ENCODE measurements at regions not wholly inside any gene's neighbourhood (a gene's known extent, or its start where the extent isn't known, plus 50 kb on each side); places are given as distances from the start of the nearest gene placed in this dataset.

DNA sequence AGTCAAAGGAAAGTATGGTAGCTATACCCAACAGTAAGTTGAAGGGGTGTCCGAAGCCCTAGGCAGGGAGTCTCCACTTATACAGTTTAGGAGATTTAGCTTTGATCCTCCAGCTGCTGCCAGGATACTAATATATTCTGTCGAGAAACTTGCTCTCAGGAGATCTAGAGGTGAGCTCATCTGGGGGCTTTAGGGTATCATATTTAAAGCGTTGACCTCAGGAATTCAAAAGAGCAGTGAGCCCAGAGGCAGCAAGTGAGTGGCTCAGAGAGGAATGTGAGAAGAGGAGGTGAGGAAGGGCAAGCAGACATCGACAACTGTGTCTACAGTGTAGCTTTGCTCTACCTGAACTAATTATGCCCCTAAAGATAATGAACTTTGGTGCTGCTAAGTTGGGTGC lies 245.1 kb upstream of the LRTM1 start:
- DNase-seq = no peak

DNA sequence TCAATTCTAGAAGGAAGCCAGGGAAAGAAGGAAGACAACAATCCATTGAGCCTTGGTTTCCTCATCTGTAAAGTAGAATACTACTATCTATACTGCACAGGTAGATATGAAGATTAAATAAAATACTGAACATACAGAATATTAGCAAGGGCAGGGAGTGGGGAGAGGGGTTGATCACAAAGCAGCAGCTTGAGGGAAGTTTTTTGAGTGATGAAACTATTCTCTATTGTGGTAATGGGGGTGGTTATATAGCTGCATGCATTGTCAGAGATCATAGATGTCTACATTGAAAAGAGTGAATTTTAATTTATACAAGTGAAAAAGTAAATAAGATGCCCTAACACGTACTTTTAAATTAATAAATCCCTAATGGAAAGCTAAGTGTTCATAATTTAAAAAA lies 242.6 kb upstream of the LRTM1 start:
- DNase-seq = no peak

DNA sequence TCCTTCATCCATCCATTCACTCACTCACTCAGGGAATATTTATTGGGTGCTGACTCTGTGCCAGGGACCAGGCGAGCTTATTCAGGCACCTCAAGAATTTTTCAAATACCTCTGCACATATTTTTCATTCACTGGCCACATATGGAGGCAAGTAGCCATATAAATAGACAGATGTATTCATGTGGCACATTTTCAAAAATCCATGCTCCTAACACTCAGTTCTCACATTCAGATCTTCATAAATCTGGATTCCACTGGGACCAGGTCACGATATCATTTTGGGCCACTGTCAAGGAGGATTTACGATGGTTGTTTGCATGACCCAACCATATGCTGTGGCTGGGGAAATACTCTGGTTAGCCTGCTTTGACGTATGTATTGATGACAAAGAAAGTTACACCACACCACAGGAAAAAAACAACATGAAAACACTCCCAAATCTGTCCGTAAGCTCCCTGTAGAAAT lies 241.8 kb upstream of the LRTM1 start:
- DNase-seq = no peak

DNA sequence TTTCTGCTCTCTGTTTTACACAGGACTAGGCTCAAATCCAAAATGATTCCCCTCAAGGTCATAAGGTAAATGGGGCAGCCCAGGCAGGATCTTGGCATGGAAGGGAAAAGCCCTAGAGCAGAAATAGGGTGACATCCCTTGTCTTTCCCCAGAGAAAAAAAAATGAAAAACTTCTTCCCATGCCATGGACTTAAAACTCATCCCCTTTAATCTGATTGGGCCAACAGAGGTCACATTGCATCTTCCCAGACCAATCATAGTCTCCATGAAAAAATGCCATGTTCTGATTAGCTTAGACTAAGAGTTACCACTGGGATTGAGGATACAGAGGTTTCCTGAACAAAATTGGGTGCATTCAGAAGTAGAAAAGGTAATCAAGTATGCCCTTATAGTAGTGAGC lies 241.3 kb upstream of the LRTM1 start:
- no peak for DNase-seq

DNA sequence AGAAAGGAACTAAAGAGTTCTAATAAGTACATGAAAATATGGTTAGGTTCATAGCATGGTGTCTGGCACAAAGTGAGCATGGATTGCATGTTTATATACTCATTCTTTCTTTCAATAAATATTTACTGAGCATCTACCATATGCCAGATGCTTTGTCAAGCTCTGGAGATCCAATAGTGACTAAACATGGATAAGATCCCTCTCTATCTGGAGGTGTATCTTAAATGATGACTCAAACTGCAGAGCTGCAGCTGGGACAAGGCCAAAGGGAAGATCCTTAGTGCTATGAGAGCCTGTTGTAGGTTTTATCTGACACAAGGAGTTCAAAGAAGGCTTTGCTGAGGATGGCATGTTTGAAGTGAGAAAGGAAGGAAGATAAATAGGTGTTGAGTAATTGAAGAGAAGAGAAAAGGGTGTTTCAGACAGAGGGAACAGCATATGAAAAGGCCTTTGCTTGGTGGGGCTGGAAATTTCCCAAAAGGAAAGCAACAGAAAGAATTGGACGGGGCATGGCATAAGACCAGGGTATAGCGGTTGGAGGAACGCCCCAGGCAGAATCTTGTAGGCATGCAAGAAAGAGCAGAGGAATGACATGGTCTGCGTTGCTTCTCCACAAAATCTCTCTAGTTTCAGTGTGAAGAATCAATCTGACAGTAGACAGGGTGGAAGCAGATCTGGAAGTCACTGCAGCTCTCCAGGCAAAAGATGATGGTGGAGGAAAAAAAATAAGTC lies 239.9 kb upstream of the LRTM1 start:
- DNase-seq = no peak

DNA sequence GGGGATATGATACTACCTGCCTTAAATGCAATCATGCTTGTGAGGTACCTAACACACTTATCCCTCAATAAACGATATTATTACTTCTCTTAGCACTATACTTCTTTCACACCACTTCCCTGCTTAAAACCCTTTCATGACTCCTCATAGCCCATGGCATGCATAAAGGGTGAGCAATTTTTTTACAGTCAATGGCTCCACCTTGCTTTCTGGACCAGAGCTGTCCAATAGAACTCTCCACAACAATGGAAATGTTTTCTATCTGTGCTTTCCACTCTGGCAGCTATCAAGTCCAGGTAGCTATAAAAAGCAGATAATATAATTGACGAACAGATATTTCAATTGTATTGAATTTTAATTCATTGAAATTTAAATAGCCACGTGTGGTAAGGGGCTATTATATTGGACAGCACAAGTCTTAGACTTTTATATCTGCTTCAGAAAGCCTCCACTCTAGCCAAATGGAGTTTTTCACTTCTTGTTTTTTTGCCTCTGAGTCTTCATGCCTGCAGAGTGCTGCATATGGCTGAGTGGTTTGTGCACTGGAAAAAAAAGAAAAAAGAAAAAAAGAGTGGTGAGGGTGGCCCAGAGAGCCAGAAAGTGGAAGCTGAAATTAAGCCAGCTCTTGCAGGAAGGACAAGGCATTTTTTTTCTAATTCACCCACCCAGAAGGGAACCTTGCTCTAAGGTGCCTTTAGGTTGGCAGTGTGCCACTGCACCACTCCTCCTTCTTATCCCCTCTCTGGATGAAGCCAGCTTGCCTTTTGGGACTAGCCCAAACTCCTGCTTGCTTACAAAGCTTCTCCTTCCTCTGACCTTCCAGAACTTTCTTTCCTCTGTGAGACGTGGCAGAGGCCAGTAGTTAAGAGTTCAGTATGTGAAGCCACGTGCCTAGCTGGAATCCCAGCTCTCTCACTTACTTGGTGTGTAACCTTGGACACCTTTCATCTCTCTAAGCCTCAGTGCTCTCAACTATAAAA lies 239.0 kb upstream of the LRTM1 start:
- no peak for DNase-seq

DNA sequence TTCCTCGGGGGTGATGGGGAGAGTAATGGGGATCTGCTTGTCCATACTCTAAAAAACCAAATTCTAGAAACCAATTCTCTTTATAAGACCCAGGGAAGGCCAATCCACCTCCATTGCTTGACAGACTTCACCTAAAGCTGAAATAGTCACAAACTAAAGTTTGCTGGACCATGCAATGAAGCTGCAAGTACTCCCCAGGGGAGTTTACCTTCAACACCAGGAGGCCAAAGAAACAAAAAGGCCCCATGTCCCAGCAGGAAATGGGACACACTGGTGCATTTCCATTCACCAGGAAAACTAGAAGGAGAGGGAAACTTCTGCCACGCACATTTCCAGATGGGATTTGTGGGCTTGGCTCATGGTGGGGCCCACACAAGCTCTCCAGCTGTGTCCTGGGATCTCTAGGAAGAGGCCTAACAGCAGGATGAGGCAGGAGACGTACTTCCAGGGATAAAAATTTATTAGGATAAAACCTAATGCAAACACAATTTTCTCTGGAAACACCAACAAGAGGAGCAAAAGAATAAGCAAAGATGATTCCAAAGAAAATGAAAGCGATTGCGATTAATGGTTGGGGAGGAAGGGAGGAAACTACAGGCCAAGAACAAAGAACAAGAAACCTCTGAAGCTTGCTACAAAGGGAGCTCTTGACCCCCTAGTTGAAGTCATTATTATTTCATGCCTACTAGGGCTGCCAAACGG lies 238.0 kb upstream of the LRTM1 start:
- DNase-seq = no peak

DNA sequence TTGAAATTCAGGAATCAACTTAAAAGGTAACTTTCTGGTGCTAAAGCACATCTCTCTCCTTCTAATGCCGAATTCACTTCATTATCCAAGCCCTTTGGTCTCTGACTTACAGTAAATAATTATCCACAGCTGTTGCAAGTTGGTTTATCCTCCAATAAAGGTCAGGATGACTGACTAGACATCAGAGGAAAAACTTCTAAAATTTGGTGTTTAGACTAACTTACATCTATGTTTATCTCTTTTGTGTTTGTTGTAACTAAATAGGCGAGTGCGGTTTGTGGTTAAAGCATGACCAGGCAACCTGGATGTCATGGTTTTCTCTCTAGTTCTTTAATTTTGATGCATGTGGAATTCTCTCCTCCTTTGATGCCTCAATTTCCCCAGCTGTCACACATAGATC lies 237.4 kb upstream of the LRTM1 start:
- DNase-seq = no peak

DNA sequence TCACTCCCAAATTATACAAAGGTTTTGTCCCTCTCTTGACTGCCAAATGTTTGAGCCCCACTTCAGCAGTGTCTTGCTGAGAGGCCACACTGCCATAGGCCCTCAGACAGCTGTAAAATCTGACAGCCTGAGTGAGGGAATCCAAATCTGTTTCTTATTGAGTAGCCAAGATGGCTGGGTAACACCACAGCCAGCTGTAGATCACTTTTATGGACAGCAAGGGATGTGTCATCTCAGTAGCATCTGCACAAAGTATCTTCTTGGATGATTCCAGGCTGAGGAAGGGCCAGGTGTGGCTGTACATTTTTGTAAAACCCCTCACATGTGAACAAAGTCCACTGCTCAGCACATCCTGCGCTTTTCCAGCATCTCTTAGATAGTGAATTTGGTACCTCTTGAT lies 237.0 kb upstream of the LRTM1 start:
- DNase-seq = no peak

DNA sequence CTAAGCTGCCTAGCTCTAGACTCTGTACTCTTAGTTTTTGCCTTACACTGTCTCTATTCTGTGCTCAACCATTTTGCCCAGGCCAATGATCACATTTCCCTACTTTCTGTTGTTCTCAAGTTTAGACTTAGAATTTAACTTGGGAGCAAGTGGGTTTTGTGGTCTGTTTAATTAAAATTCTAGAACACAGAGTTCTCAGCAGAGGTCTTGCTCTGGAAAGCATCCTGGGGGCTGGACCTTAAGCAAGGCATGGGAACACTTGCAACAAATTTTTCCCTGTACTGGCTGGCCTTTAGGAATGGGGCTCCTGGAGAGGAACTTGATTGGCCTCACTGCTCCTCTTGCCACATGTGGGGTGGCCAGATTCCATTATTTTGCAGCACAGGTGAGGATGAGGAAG lies 236.3 kb upstream of the LRTM1 start:
- DNase-seq = no peak

DNA sequence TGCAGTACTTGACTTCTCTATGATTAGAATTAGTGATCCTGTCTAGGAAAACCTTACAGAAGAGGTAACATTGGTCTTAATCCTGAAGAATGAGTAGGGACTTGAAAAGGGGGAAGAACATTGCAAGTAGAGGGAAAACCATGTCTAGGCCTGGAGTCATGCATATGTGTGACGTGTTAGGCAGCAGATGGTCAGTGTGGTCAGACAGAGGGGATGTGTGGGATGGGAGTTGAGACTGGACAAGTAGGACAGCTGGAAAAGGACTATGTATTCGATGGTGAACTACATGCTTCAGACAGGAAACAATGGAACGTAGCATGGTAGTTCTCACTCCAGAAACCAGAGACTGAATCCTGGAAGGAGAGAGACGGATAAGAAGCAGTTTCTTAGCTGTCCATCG lies 235.6 kb upstream of the LRTM1 start:
- DNase-seq = no peak

DNA sequence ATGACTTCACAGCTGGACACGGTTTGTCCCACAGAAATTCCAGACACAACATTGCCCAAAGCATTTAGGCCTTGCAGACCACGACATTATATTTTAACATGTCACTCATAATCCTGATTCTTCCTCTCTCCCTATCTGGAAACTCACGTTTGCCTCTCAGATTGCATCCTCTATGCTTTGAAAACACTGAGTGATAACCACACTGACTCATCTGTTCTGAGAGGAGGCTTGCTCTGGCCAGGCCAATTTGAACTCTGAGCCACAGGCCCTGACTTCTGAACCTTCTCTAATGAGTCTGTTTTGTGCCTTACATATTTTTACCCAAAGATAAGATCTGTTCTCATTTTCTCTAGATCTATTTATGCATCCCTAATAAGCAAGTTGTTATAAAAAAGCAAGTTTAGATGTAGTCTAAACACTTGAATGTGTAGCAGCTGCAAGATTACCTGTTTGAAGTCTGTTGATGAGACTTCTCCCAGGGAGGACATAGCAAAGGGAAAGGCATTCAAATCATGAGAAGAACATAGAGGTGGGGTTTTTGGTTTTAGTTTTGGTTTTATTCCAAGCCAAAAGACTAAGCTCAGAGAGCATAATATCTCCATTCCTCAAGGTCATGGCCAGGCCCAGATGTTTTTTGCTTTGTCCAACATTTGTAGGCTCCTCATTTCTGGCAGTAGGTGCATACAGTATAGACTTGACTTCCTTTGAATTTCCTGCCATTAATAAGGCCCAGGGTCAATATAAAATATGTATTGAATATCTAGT lies 234.4 kb upstream of the LRTM1 start:
- DNase-seq = no peak

DNA sequence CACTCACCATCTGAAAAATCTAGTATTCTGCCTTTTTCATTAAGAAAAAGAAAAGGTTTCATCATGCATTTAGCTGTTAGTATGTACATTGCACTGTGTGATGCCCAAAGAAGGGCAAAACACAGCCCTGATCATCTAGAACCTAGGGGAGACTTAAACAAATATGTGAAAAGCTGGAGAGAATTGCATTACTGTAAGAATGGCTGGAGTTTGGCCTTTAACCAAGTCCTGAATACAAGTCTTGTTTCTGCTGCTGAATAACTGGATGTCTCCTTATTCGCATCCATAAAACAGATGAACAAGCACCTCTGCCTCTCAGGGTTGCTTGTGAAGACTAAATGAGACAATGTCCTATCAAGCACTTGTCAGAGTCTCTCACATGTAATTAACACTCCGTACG lies 233.4 kb upstream of the LRTM1 start:
- DNase-seq = no peak

DNA sequence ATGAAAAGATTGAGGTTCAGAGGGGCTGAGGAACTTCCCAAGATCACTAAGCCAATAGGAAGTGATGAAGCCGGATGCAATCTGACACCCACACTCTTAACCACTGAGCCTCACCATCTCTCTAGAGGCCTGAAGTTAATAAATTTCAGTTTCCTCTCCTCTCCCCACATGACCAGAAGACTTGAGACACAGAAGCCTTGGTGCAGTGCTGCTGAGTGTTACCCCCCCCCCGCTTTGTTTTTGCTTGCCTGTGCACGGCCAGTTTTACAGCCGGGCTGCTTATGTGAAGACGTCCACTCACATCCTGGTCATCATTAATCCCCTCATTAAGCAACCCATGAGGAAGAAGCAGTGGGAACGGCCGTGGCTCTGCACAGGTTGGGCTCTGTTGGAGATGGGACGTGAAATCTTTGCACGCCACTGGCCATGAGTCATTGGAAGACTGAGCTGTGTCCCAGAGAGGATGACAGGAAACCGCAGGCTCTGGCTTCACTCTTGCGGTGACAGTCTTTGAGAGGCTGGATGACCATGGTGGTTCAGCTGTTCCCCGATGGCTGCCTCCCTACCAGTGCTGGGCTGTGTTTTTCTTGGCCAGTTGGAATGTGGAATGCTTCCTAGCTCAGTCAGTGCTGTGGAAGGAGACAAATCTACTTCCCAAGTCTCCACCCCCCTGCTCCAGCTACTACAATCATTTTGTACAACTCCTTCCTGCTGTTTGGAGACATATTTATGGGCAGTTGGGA lies 232.6 kb upstream of the LRTM1 start:
- DNase-seq = no peak

DNA sequence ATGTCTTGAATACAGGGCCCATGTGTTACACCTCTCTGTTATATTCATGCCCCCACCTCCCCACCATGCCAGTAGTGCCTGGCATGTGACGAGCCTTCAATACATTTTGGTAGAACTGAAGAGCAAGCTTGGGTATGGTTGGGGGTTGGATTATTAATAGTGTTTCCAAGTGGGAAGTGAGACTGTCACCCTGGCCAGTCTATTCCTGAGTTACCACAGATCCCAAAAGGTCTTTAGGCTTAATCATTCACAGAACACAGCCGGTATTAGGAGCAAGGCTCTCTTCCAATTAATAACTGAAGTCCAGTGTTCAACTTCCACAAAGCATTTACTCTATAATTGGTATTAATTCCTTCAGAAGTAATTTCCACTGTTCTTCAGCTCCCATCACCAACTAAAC lies 231.9 kb upstream of the LRTM1 start:
- DNase-seq = no peak

DNA sequence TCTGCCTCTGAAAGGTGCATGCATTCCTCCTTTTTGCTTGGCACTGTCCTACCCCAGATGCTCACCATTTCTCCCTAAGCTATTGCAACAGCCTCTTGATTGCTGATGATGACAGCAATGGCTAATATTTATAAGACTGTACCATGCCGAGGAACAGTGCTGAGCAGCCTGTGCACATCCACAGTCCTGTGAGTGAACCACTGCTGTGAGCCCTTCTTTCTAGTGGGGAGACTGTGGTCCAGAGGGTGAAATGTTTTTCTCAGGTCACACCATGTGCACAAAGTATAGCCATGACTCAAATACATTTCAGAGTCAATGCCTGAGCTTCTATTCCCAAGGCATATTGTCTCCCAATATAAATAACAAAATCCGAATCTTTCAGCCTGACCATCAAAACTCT lies 231.2 kb upstream of the LRTM1 start:
- DNase-seq = no peak

DNA sequence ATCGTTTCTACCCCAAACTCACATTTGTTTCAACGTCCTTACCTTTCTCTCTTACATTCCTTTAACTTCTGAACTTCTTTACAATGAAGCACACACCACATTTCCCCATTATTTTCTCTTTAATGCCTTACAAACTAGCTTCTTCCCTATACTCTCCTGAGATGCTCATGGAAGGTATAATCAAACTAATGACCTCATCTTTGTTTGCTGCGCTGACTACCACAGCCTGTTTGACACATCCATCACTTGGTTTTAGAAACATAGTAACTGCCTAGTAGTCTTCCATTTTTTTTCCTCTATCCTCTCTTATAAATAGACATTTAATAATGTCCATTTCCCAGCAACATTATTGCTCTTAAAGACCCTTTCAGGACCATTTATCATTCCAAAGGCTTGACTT lies 230.5 kb upstream of the LRTM1 start:
- DNase-seq = no peak

DNA sequence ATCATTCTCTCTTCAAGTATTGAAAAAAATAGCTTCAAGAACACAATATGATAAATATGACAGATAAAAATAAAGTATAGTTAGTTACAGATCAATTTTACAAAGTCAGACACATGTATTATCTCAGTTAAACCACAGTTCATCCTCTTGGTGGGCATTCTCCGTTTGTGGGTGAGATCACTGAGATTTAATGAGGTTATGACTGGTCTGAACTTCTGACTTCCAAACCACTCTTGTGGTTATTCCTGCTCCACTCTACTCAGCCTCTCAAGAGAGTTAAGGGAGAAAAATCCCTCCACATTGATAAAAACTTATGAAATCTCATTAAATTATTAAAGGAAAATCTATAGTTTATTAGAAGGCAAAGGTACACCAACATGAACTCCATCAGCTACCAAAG lies 229.9 kb upstream of the LRTM1 start:
- DNase-seq = no peak

DNA sequence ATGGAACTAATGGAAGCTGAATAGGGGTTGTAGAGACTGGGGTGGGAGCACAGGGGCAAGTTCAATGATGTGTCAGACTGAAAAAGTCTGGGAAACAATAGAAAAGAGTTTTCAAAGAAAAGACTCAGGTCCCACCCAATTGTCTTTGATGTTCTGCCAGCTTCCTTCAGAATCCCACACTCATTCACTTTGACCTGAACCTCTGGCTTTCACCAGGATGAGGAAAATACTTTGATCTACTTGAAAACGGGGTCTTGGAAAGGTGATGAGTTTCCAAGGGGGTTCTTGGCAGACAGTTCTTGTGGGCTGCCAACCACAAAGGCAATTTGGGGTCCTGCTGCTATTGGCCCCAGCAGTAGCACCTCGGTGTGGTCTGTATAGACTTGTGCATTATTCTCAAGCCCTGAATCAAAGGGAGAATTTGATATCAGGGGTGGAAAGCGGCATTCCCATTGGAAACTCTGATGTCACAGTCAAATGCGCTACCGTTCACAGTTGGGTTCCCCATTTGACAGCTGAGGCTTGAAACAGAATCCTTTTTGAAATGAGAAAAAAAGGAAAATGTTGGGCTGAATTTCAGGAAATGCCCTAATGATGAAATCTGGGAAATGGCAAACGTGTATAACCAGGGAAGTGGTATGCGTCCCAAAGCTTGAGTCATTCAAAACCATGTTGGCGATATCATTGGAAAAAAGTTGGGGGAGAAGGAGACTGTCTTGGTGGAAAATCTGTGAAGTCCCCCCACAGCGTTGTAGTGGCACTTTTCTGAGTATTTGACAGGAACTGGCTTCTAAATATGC lies 229.2 kb upstream of the LRTM1 start:
- no peak for DNase-seq

DNA sequence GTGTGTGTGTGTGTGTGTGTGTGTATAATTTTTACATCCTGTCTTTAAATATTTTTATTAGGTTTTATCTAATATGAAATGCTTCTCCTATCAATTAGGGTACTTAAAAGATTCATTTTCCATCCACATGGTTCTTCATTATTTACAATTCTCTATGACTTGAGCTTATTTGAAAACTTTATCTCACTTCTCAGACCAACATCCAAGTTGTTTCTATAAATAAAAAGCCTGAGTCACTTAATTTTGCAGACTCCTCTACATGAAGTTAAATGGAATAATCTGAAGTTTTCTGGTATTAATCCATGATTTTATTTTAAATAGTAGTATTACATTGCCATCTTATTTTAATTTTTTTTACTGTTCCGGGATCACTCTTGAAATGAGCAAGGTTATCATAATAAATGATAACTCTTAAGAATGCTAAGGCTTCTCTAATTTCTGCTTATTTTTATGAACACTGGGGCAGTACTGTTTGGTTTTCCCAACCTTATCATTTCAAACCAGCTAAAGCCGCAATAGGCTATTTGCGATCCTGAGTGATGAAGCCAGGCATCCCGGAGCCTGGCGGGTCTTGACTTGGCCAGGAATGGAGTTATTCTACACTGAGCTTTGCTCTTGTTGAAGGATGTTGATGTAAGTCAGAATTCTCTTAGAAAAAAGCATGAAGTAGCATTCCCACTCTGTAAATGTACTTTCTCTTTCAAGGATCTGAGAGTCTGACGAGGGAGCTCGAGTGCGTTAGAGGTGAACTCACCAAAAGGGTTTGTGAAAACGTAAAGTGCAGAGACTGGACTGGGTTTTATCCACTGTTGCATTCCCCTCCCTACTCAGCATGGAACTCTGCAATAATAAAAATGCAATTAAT lies 220.2 kb upstream of the LRTM1 start:
- no peak for DNase-seq

All from stimulated activated CD8-positive, alpha-beta memory T cell treated with anti-CD3 and anti-CD28 coated beads, Interleukin-4, amount 100 ng/mL, for 48 hours (primary cell).